Thoracic aorta (tissue), 2 donors: ENCODE measurements at regions not wholly inside any gene's neighbourhood (a gene's known extent, or its start where the extent isn't known, plus 50 kb on each side); places are given as distances from the start of the nearest gene placed in this dataset.

Source experiments
- ATAC-seq: fragments of 150-250 bp; one replicate; pipeline ENCODE4 v1.8.0; 2017; ENCODE audit warnings: low read depth; ENCODE audit not compliant: insufficient number of reproducible peaks, low FRiP score
- DNase-seq: peaks from one replicate; pipeline ENCODE4 v3.0.0-alpha.2; 2020; ENCODE audit warnings: low spot score
- H3K27ac ChIP-seq, 2 donors: fragments of 200-600 bp; sonication (generic); 1 replicate in 1 of 2; 2 replicates in 1 of 2; pipeline ENCODE4 v1.5.1; 2016; ENCODE audit warnings: mild to moderate bottlenecking in 2 of 2, moderate library complexity in 2 of 2
- H3K27me3 ChIP-seq: fragments of 200-600 bp; sonication (generic); replicated peaks from 2 replicates; pipeline ENCODE4 v1.6.0; 2016; ENCODE audit warnings: mild to moderate bottlenecking; ENCODE audit not compliant: insufficient read depth
- H3K36me3 ChIP-seq: fragments of 200-600 bp; sonication (generic); one replicate; pipeline ENCODE4 v1.5.1; 2016
- H3K4me1 ChIP-seq, 2 donors: fragments of 200-600 bp; sonication (generic); 1 replicate in 1 of 2; 2 replicates in 1 of 2; pipeline versions ENCODE4 v1.5.1 to v1.6.0; 2016; ENCODE audit warnings: low read depth in 2 of 2, mild to moderate bottlenecking in 1 of 2; ENCODE audit not compliant: control insufficient read depth in 1 of 2
- H3K4me3 ChIP-seq: fragments of 200-600 bp; sonication (generic); 2 replicates; pipeline ENCODE4 v1.5.1; 2016; ENCODE audit warnings: mild to moderate bottlenecking
- H3K9me3 ChIP-seq: fragments of 200-600 bp; sonication (generic); 2 replicates; pipeline ENCODE4 v1.5.1; 2016
- CTCF ChIP-seq: fragments of 200-600 bp; sonication (generic); IDR thresholded peaks from one replicate; pipeline ENCODE4 v1.5.1; 2019; ENCODE audit warnings: antibody characterized with exemption

DNA sequence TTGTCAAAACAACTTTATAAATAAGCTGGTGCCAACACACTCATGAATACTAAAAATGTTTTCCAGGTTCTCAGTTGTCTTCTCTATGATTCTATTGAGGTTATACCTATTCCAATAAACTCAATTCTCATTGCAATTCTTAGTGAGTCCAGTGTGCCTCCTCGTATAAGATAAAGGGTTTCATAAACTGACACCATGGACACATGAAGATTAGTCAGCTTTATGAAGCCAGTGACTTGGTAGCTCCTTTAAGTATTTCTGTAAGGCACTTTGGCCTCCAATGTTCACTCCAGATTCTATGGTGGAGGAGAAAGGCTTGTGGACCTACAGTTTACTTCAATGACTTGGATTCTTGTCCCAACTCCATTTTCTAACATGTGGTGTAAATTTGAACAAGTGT lies 521.3 kb upstream of the JARID2 start:
- no peaks in the 10 kb centered on the region for H3K36me3 ChIP-seq
- no peaks in the 10 kb centered on the region for H3K4me1 ChIP-seq
- no peak for ATAC-seq
- TF ChIP-seq CTCF, result no peak
- DNase-seq, result no peak
- H3K4me3 ChIP-seq, result no peak overlapping the region
- no peak overlapping the region for H3K27ac ChIP-seq
- H3K9me3 ChIP-seq, result no peaks in the 10 kb centered on the region
- H3K27me3 ChIP-seq, result no peaks in the 10 kb centered on the region

DNA sequence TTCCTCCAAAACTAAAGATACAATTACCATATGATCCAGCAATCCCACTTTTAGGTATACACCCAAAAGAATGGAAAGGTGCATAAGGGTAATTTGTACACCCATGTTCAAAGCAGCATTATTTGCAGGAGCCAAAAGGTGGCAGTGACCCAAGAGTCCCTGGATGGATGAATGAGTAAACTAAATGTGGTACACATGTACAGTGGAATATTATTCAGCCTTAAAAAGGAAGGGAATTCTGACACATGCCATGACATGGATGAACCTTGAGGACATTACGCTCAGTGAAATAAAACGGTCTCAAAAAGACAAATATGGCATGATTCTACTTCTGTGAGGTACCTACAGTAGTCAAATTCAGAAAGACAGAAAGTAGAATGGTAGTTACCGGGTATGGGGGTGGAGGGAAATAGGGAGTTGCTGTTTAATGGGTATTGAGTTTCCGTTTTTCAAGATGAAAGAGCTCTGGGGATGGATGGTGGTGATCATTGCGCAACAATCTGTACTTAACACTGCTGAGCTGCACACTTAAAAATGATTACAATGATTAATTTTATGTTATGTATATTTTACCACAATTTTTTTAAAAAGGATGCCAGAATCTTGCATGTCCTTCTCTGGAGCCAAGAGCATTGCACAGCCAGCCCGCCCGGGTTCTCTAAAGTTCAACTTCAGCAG lies 518.9 kb upstream of the JARID2 start:
- no peaks in the 10 kb centered on the region for H3K9me3 ChIP-seq
- no peaks in the 10 kb centered on the region for H3K27me3 ChIP-seq
- DNase-seq (no peak), ATAC-seq (no peak)
- no peaks in the 10 kb centered on the region for H3K36me3 ChIP-seq
- no peaks in the 10 kb centered on the region for H3K4me1 ChIP-seq
- no peak overlapping the region for H3K4me3 ChIP-seq
- TF ChIP-seq CTCF, result no peak
- H3K27ac ChIP-seq, result no peak overlapping the region

DNA sequence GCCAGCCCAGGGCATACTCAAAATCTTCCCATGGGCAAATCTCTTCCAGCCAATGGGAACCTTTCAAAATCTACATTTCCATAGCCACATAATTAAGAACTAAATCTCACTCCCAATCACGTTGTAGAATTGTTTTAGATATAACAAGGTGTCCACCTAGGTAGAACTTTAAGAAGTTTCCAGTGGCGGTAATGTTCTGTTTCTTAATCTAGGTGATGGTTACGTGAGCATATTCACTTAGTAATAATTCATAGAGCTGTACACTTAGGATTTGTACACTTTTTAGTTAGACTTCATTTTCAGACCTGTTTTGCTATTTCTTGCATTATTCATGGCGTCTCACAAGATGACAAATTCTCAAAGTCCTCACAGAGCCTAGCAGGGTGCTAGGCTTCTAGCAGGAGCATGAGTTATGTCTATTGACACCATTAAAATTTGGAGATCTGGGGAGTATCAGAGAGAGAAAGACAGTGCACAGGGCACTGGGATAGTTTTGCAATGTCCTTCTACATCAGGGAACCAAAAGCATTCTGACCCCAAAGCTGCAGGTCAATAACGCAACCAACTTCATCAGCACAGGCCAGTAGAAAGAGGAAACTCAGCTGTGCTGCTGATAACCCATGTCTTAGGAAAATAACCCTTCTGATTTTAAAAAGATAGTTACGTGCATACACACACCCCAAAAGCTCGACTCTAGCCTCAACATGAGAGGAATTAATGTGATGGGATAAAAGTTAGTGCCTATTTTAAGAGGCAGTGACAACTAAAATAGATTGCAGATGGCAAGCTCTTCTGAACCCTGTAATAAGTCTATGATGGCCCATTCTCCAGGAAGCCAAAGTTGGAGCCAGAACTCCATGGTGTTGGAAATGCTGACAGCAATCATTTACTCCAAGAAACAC lies 518.1 kb upstream of the JARID2 start:
- DNase-seq (no peak), ATAC-seq (no peak)
- H3K4me1 ChIP-seq, result no peaks in the 10 kb centered on the region
- no peak for TF ChIP-seq CTCF
- H3K9me3 ChIP-seq, result no peaks in the 10 kb centered on the region
- no peak overlapping the region for H3K4me3 ChIP-seq
- H3K27ac ChIP-seq, result no peak overlapping the region
- no peaks in the 10 kb centered on the region for H3K36me3 ChIP-seq
- H3K27me3 ChIP-seq, result no peaks in the 10 kb centered on the region

DNA sequence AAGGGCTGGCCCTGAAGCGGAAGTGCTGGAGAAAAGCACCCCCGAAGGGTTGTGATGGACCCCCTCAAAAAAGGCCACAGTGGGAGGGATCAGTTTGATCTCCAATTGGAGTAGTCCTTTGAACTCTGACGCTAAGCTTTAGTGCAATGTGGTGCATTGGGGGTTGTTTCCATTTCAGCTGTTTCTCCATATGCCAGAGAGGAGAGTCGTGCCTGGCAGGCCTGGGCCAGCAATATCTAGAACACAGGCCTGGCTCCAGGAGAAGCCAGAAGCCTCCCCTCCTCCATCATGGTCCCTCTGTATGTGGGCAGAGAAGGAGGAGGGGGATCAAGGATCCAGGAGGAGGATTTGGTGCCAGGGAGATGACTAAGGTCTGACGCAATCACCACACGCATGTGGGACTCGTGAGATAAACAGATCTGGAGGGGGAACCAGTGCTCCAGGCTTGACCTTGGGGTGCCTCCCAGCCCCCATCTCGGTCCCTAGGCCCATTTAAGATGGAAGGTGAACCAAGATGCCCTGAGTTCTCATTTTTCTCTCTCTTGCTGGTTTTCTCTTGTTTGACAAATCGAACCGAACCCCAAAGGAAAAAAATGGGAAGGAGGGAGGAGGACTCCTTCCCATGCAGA lies 517.4 kb upstream of the JARID2 start:
- Histone ChIP-seq H3K9me3 (no peaks in the 10 kb centered on the region), H3K4me1 (no peaks in the 10 kb centered on the region), H3K36me3 (no peaks in the 10 kb centered on the region), H3K27ac (no peak overlapping the region), H3K4me3 (no peak overlapping the region), H3K27me3 (no peaks in the 10 kb centered on the region)
- TF ChIP-seq CTCF, result no peak
- DNase-seq, result no peak
- ATAC-seq, result no peak

DNA sequence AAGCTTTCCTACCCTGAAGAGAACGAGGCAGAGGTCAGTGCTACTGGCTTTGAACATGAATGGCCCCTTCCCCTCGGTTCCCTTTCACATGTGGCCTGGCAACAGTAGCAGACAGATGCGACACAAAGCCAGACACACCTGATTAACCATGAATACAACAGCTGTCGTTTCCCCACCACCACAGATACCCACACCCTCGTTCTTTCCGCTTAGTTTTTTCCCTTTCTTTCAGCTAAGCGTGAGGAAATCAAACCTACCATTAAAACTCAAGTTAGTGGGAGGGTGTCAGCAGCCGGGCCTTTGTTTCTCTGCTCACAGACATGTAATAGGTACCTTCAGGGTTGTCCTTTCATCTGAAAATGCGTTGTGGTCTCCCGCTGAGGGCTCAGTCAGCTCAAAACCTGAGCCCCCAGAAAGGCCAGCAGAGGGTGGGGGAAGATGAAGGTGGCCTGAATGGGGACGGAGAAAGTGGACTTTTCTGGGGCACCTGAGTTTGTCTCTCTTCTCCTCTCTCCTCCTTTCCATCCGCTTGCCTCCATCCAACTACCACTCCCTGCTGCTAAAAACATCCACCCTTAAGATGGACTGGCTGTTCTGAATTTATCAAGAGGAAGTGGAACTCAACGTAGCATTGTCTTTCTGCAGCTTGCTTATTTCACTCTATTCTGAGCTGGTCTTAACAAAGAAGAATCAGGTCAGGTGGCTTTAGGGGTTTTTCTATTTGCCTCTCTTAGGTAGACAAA lies 516.6 kb upstream of the JARID2 start:
- TF ChIP-seq CTCF, result no peak
- Histone ChIP-seq H3K4me1 (no peaks in the 10 kb centered on the region), H3K36me3 (no peaks in the 10 kb centered on the region), H3K9me3 (no peaks in the 10 kb centered on the region), H3K4me3 (no peak overlapping the region), H3K27ac (no peak overlapping the region), H3K27me3 (no peaks in the 10 kb centered on the region)
- ATAC-seq (no peak), DNase-seq (no peak)
